ENCODE measurements at regions not wholly inside any gene's neighbourhood (a gene's known extent, or its start where the extent isn't known, plus 50 kb on each side); places are given as distances from the start of the nearest gene placed in this dataset.

DNA sequence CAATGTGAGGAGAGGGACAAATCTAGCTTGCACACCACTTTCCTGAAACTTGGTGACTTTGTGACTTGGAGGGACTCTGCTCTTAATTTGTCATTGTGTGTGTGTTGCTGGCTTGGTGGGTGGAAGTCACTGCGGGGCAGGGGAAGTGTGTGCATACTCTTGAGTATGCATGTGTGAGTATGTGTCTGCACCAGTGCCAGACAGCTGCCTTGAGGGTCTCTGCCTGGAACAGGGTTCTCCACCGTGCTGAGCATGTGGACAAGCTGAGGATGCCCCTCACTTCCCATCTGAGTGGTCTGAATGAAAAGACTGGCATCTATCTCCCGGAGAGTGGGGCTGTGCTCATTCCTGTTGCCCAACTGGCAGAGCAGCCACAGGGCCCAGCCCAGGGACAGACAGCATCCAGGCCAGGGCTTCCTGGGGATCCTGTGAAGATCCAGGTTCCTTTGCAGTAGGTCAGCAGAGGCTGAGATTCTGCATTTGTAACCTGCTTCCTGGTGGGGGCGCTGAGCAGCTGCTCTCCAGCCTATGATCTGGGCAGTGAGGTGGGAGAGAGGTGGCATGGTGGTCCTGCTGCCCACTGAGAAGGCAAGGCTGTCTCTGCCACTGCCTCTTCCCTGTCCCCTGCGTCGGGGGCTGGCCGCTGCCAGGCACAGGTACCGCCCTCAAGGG lies 138.9 kb upstream of the HAAO start:
- no peak overlapping the region for H3K9ac ChIP-seq (ENCODE audit: insufficient read depth in 1 of 2, low read length in 2 of 2)
- no peaks in the 10 kb centered on the region for H3K9me3 ChIP-seq (ENCODE audit: control insufficient read depth in 4 of 4, insufficient read depth in 3 of 4, low read length in 3 of 4)
- H3K36me3 ChIP-seq (ENCODE audit: control insufficient read depth in 4 of 4, insufficient read depth in 4 of 4, low read length in 4 of 4), result no peaks in the 10 kb centered on the region
- no peaks in the 10 kb centered on the region for H3K27me3 ChIP-seq (ENCODE audit: control insufficient read depth in 3 of 3, insufficient read depth in 3 of 3, low read length in 2 of 3)
- DNase-seq (no peak), ATAC-seq (ENCODE audit: insufficient read depth, low FRiP score) (no peak)
- 38 to 44% methylated on average over 8 of the region's 8 CpGs for WGBS, 2 donors
- peaks cover 15 to 66% (median 51%) of the 10 kb centered on the region in 5 donors for H3K4me1 ChIP-seq (ENCODE audit: control insufficient read depth in 5 of 5, insufficient read depth in 5 of 5, low read length in 5 of 5)
- TF ChIP-seq, protein P1, sequence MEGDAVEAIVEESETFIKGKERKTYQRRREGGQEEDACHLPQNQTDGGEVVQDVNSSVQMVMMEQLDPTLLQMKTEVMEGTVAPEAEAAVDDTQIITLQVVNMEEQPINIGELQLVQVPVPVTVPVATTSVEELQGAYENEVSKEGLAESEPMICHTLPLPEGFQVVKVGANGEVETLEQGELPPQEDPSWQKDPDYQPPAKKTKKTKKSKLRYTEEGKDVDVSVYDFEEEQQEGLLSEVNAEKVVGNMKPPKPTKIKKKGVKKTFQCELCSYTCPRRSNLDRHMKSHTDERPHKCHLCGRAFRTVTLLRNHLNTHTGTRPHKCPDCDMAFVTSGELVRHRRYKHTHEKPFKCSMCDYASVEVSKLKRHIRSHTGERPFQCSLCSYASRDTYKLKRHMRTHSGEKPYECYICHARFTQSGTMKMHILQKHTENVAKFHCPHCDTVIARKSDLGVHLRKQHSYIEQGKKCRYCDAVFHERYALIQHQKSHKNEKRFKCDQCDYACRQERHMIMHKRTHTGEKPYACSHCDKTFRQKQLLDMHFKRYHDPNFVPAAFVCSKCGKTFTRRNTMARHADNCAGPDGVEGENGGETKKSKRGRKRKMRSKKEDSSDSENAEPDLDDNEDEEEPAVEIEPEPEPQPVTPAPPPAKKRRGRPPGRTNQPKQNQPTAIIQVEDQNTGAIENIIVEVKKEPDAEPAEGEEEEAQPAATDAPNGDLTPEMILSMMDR (IDR thresholded peaks at IDR 0.05; ENCODE audit: control extremely low read depth, extremely low read depth), result no peak
- peak overlapping the region in 1 of 2 donors; percentile 58 for H3K27ac ChIP-seq (ENCODE audit: low read depth in 1 of 2, low read length in 1 of 2)
- no peak overlapping the region for H3K4me3 ChIP-seq

DNA sequence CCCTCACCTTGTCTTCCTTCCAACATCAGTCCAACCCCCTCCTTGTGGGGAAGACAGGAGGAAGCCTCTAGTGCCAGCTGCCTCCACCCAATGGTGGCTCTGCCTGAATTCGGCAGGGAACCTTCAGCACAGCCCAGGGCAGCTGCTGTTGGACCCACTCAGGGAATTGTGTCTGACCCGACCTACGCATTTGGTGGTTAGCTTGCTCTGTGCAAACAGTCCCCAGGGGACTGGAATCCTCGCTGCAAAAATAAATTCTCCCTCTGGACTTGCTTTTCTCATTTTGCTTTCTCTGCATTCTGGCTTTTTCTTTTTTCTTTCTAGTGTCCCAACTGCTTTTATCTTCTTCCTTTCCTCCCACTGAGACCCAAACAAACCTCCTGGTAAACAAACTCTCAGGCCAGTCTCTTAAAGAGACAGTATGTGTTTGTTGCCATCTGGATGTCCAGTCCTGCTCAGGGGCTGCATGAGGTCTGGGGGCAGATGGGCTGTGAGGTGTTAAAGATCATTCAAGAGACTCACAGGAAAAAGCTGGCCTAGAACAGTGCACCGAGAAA lies 137.7 kb upstream of the HAAO start:
- H3K9ac ChIP-seq (ENCODE audit: insufficient read depth in 1 of 2, low read length in 2 of 2), result peak overlapping the region in 1 of 2 donors; percentile 14

GRCh38 chr2:42929546-42930024 lies 137.2 kb upstream of the HAAO start:
- H3K4me1 ChIP-seq (ENCODE audit: control insufficient read depth in 5 of 5, insufficient read depth in 5 of 5, low read length in 5 of 5), result peaks cover 22 to 77% (median 58%) of the 10 kb centered on the region in 5 donors
- WGBS, 2 donors, result 79 to 85% methylated on average over 4 of the region's 4 CpGs

More for the DNA sequence above, 137.7 kb upstream of the HAAO start:
- Histone ChIP-seq H3K4me3 (no peak overlapping the region), H3K36me3 (ENCODE audit: control insufficient read depth in 4 of 4, insufficient read depth in 4 of 4, low read length in 4 of 4) (no peaks in the 10 kb centered on the region), H3K27me3 (ENCODE audit: control insufficient read depth in 3 of 3, insufficient read depth in 3 of 3, low read length in 2 of 3) (no peaks in the 10 kb centered on the region), H3K9me3 (ENCODE audit: control insufficient read depth in 4 of 4, insufficient read depth in 3 of 4, low read length in 3 of 4) (no peaks in the 10 kb centered on the region), H3K4me1 (ENCODE audit: control insufficient read depth in 5 of 5, insufficient read depth in 5 of 5, low read length in 5 of 5) (peaks cover 22 to 71% (median 57%) of the 10 kb centered on the region in 5 donors), H3K27ac (ENCODE audit: low read depth in 1 of 2, low read length in 1 of 2) (peak overlapping the region; percentile 72 to 87)
- 30 to 32% methylated on average over 5 of the region's 5 CpGs for WGBS, 2 donors
- TF ChIP-seq, protein P1 (IDR thresholded peaks at IDR 0.05; ENCODE audit: control extremely low read depth, extremely low read depth), result no peak
- no peak for ATAC-seq (ENCODE audit: insufficient read depth, low FRiP score)
- DNase-seq, result peak in 2 of 3 donors; percentile 65 to 68

More at GRCh38 chr2:42929546-42930024, 137.2 kb upstream of the HAAO start:
- H3K27ac ChIP-seq (ENCODE audit: low read depth in 1 of 2, low read length in 1 of 2), result peak overlapping the region; percentile 72 to 87
- ATAC-seq (ENCODE audit: insufficient read depth, low FRiP score), result no peak
- TF ChIP-seq, protein P1 (IDR thresholded peaks at IDR 0.05; ENCODE audit: control extremely low read depth, extremely low read depth), result no peak
- no peaks in the 10 kb centered on the region for H3K9me3 ChIP-seq (ENCODE audit: control insufficient read depth in 4 of 4, insufficient read depth in 3 of 4, low read length in 3 of 4)
- no peak for DNase-seq
- peak overlapping the region in 1 of 2 donors; percentile 14 for H3K9ac ChIP-seq (ENCODE audit: insufficient read depth in 1 of 2, low read length in 2 of 2)
- H3K27me3 ChIP-seq (ENCODE audit: control insufficient read depth in 3 of 3, insufficient read depth in 3 of 3, low read length in 2 of 3), result no peaks in the 10 kb centered on the region
- no peak overlapping the region for H3K4me3 ChIP-seq
- no peaks in the 10 kb centered on the region for H3K36me3 ChIP-seq (ENCODE audit: control insufficient read depth in 4 of 4, insufficient read depth in 4 of 4, low read length in 4 of 4)
